Stimulated activated memory B cell treated with anti-CD40 and anti-IgM and Interleukin-4, amounts not matched to agents 10 μg/mL and 1 μg/mL and 100 μg/mL, for 72 hours (primary cell): ENCODE measurements at regions not wholly inside any gene's neighbourhood (a gene's known extent, or its start where the extent isn't known, plus 50 kb on each side); places are given as distances from the start of the nearest gene placed in this dataset.
A peak's percentile ranks its signal among the peaks of the same experiment; 100 is the strongest.
"Not testable (repeated sequence)": the region's sequence is repeated elsewhere in the genome, so short reads cannot be mapped to it uniquely, and the experiment has no call there.

Source experiments
- ATAC-seq: fragments of 150-1000 bp; cut with Tn5 transposase; 2 replicates; pipeline ENCODE4 v1.10.0; 2021
- H3K27ac Mint-ChIP-seq: one replicate; pipeline ENCODE4 v1.8.0; 2022; ENCODE audit warnings: mild to moderate bottlenecking, mixed read lengths
- H3K27me3 Mint-ChIP-seq: one replicate; pipeline ENCODE4 v1.8.0; 2022; ENCODE audit warnings: mixed read lengths
- H3K36me3 Mint-ChIP-seq: one replicate; pipeline ENCODE4 v1.8.0; 2022; ENCODE audit warnings: mixed read lengths
- H3K4me1 Mint-ChIP-seq: one replicate; pipeline ENCODE4 v1.8.0; 2022; ENCODE audit warnings: mixed read lengths
- H3K4me3 Mint-ChIP-seq: one replicate; pipeline ENCODE4 v1.8.0; 2022; ENCODE audit warnings: mild to moderate bottlenecking, moderate library complexity, mixed read lengths
- H3K9me3 Mint-ChIP-seq: one replicate; pipeline ENCODE4 v1.8.0; 2022; ENCODE audit warnings: mixed read lengths

DNA sequence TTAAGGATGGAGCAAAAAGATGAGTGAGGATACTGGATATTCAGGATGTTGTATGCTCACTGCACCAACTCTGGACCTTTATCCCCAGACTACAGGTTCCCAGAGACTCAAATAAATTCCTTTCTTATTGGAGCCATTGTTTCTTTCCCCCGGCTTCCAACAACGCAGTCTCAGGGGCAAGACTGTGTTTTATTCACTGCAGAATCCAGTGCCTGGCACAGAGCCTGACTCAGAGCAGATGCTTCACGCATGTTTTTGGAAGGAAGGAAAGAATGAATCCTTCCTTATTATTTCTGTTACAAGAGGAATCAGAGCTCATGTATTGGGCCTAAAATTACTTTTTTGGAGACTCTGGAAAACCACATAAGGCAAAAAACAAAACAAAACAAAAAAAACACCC, 96.0 kb upstream of the VGLL4 start:
- ATAC-seq: no peak

DNA sequence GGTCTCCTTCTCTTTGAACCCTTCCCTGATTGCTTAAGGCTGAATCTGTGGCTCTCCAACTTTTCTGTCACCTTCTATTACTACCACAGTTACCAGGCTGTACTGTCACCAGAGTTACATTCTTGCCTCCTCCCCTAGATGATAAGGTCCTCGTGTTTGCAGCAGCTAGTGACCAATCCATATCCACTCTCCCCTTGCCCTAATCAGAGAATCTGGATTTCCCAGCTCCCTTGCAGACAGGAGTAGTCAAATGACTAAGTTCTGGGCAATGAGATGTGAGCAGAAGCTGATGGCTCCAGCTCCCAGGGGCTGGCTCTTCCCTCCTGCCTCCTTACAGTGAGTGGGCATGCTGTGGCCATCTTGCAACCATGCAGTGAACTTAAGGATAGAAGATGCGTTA, 95.4 kb upstream of the VGLL4 start:
- no peaks in the 10 kb centered on the region for H3K36me3 Mint-ChIP-seq
- no peak for ATAC-seq
- H3K27ac Mint-ChIP-seq: no peak overlapping the region
- peaks cover 8% of the 10 kb centered on the region for H3K4me1 Mint-ChIP-seq
- H3K27me3 Mint-ChIP-seq: no peaks in the 10 kb centered on the region
- no peak overlapping the region for H3K4me3 Mint-ChIP-seq
- H3K9me3 Mint-ChIP-seq: no peaks in the 10 kb centered on the region

More for the DNA sequence above, 96.0 kb upstream of the VGLL4 start:
- Mint-ChIP-seq H3K4me3 (no peak overlapping the region), H3K9me3 (no peaks in the 10 kb centered on the region), H3K36me3 (no peaks in the 10 kb centered on the region), H3K4me1 (peaks cover 8% of the 10 kb centered on the region), H3K27me3 (no peaks in the 10 kb centered on the region), H3K27ac (no peak overlapping the region)

DNA sequence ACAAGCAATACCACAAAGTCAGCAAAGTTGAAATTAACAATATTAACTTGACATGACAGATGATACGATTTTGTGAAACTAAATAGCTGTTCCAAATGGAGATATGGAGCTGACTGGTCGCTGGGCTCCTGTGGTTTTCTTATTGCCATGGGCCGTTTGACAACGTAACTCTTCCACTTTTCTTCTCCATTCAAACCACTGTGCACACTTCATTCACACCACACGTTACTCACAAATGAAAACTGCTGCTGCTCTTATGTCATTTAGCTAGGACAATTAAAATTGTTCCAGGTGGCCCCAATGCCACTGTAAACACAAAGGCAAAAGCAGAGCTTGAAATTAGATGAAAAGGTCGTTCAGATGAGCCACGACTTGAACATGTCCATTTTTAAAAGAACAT, 94.0 kb upstream of the VGLL4 start:
- H3K4me3 Mint-ChIP-seq: no peak overlapping the region
- peaks cover 8% of the 10 kb centered on the region for H3K4me1 Mint-ChIP-seq
- no peak for ATAC-seq
- no peaks in the 10 kb centered on the region for H3K27me3 Mint-ChIP-seq
- no peak overlapping the region for H3K27ac Mint-ChIP-seq
- no peaks in the 10 kb centered on the region for H3K9me3 Mint-ChIP-seq
- H3K36me3 Mint-ChIP-seq: no peaks in the 10 kb centered on the region

DNA sequence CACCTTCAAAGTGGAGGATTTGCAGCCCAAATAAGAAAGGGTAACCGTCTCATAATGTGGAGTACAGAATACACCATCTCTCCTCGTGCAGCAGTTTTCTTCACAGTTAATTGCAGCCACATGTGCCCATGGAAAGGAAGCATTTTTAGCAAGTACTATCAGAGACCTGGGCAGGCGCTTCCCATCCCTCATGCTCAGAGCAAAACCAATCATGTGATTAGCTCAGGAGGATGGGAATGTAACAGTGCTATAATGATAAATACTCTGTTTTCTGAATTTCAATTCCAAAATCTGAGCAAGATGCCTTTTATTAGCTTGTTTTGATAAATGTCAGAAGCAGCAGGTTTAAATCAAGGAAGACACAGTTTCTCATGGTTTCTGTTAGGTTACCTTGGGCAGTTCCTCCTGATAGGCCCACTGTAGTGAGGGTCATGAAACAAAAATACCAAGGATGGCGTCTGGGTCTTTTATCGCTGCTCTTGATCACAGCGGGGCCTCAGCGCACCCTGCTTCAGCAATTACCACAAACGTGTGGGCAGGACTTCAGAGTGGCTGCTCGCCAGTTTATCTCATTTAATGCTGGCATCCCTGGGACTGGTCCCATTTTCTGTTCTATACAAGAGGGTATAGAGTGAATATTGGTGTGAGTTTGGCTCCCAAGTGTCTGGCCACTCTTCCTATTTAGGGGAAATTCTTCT, 92.6 kb upstream of the VGLL4 start:
- Mint-ChIP-seq H3K4me3 (no peak overlapping the region), H3K9me3 (no peaks in the 10 kb centered on the region), H3K27me3 (no peaks in the 10 kb centered on the region), H3K36me3 (no peaks in the 10 kb centered on the region), H3K4me1 (peaks cover 8% of the 10 kb centered on the region), H3K27ac (no peak overlapping the region)
- ATAC-seq: no peak

DNA sequence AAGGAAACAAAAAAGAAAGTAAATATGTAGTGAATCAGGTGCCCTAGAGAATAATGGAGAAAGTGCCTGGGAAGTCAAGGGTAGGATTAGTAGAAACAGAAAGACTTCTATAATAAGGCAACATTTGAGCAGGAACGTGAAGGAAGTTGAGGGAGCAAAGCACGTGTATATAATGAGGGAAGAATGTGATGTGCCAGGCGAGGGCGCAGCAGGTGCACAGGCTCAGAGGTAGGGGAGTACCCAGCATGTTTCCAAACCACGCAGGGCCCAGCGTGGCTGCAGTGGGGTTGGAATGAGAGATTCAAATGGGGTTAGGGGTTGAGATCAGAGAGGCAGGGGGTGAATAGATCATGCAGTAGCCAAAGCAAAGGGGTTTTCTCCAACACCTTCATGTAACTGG, 91.9 kb upstream of the VGLL4 start:
- no peak overlapping the region for H3K27ac Mint-ChIP-seq
- H3K4me1 Mint-ChIP-seq: peaks cover 8% of the 10 kb centered on the region
- H3K4me3 Mint-ChIP-seq: no peak overlapping the region
- H3K27me3 Mint-ChIP-seq: no peaks in the 10 kb centered on the region
- ATAC-seq: no peak
- no peaks in the 10 kb centered on the region for H3K36me3 Mint-ChIP-seq
- H3K9me3 Mint-ChIP-seq: no peaks in the 10 kb centered on the region

DNA sequence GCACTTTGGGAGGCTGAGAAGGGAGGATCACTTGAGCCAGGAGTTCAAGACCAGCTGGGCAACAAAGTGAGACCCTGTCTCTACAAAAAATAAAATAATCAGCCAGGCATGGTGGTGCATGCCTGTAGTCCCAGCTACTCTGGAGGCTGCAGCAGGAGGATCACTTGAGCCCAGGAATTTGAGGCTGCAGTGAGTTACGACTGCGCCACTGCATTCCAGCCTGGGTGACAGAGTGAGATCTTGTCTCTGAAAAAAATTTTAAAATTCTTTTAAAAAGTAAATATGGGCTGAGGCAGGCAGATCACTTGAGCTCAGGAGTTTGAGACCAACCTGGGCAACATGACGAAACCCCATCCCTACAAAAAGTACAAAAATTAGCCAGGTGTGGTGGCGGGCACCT, 91.4 kb upstream of the VGLL4 start:
- not testable (repeated sequence) for H3K4me1 Mint-ChIP-seq, H3K9me3 Mint-ChIP-seq

DNA sequence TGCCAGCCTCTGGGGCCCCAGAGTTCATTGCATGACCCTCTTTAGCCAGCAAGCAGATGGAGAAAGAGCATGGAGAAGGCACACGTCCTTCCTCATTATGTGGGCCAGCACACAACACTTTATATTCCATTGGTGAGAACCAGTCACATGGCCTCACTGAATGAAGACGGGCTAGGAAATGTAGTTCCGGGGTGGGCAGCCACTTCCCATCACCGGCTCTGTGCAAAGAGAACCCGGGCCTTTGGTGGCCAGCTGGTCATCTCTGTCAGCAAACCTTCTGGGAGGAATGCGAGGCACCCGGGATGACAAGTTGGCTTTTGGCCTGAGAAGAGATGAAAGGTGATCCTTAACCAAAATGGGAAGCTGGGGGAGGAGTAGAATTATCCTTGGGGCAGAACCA, 90.2 kb upstream of the VGLL4 start:
- Mint-ChIP-seq H3K4me1 (peaks cover 8% of the 10 kb centered on the region), H3K4me3 (no peak overlapping the region), H3K27me3 (no peaks in the 10 kb centered on the region), H3K36me3 (no peaks in the 10 kb centered on the region), H3K9me3 (no peaks in the 10 kb centered on the region), H3K27ac (no peak overlapping the region)
- ATAC-seq: no peak

More for the DNA sequence above, 91.4 kb upstream of the VGLL4 start:
- not testable (repeated sequence) for H3K4me3 Mint-ChIP-seq, ATAC-seq, H3K27ac Mint-ChIP-seq, H3K27me3 Mint-ChIP-seq, H3K36me3 Mint-ChIP-seq

DNA sequence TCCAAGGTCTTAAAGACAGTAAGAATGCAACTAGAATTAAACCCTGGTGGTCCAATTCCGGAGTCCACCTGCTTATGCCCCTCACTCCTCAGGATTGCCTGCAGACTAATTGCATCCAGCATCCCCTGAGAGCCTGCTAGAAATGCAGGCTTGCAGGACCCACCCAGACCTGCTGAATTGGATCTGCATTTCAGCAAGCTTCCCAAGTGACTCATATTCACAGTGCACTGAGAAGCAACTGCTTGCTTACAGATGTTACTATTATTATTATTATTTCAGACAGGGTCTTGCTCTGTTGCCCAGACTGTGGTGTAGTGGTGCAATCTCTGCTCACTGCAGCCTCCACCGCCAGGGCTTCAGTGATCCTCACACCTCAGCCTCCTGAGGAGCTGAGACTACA, 83.5 kb upstream of the VGLL4 start:
- no peak for ATAC-seq
- no peak overlapping the region for H3K27ac Mint-ChIP-seq
- H3K27me3 Mint-ChIP-seq: no peaks in the 10 kb centered on the region
- no peaks in the 10 kb centered on the region for H3K9me3 Mint-ChIP-seq
- no peak overlapping the region for H3K4me3 Mint-ChIP-seq
- peaks cover 12% of the 10 kb centered on the region for H3K4me1 Mint-ChIP-seq
- H3K36me3 Mint-ChIP-seq: no peaks in the 10 kb centered on the region

DNA sequence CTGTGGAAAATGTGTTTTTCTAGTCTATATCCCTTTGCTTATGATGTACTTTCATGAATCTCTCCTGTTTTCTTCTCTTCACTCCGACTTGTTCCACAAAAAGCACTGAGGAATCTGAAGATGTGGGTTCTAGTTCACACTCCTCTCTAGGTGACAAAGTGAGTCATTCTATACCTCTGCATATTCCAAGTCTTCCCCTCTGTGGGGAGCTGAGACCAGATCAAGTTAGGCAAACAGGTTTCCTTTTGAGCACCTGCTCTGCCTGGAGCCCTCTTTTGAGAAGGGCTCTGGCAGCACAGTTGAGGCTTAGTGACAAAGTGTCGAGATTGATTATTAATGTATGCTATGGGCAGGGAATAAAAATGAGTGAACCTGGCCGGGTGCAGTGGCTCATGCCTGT, 82.4 kb upstream of the VGLL4 start:
- peaks cover 12% of the 10 kb centered on the region for H3K4me1 Mint-ChIP-seq
- no peak overlapping the region for H3K27ac Mint-ChIP-seq
- no peaks in the 10 kb centered on the region for H3K36me3 Mint-ChIP-seq
- no peaks in the 10 kb centered on the region for H3K9me3 Mint-ChIP-seq
- no peaks in the 10 kb centered on the region for H3K27me3 Mint-ChIP-seq
- no peak overlapping the region for H3K4me3 Mint-ChIP-seq
- ATAC-seq: no peak

DNA sequence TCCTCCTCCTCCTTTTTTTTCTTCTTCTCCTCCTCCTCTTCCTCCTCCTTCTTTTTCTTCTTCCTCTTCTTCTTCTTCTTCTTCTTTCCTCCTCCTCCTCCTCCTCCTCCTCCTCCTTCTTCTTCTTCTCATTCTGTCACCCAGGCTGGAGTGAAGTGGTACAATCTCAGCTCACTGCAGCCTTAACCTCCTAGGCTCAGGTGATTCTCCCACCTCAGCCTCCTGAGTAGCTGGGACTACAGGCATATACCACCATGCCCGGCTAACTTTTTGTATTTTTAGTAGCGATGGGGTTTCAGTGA, 81.6 kb upstream of the VGLL4 start:
- Mint-ChIP-seq H3K4me3 (peak overlapping the region; percentile 74), H3K27ac (peak overlapping the region; percentile 68), H3K4me1 (peaks cover 18% of the 10 kb centered on the region)
- not testable (repeated sequence) for H3K9me3 Mint-ChIP-seq, ATAC-seq, H3K36me3 Mint-ChIP-seq, H3K27me3 Mint-ChIP-seq

DNA sequence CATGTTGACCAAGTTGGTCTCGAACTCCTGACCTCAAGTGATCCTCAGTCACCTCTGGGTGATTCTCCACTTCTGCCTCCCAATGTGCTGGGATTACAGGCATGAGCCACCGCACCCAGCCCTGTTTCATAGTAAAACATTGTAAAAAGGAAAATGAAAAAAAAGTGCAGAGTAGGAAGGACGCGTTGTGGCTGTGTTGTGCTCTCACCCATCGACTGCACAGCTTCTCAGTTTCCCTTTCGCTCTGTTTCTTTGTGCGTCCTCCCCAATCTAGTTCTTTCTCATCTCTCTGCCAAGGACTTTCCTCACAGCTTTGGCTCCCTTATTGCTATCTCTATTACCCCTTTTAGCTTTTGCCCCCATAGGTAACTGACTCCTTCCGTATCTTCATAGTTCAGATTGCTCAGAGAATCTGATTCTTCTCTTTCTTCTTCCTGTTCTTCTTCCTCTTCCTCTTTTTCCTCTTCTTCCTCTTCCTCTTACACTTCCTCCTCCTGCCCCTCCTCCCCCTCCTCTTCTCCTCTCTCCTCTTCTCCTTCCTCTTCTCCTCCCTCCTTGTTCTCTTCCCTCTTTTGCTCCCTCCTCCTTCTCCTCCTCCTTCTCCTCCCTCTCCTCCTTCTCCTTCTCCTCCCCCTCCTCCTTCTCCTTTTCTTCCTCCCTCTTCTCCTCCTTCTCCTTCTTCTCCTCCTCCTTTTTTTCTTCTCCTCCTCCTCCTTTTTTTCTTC, 81.1 kb upstream of the VGLL4 start:
- Mint-ChIP-seq H3K9me3 (no peaks in the 10 kb centered on the region), H3K36me3 (no peaks in the 10 kb centered on the region), H3K4me3 (peak overlapping the region; percentile 74), H3K27ac (peak overlapping the region; percentile 68), H3K4me1 (peaks cover 20% of the 10 kb centered on the region), H3K27me3 (no peaks in the 10 kb centered on the region)
- peak; percentile 38 for ATAC-seq

DNA sequence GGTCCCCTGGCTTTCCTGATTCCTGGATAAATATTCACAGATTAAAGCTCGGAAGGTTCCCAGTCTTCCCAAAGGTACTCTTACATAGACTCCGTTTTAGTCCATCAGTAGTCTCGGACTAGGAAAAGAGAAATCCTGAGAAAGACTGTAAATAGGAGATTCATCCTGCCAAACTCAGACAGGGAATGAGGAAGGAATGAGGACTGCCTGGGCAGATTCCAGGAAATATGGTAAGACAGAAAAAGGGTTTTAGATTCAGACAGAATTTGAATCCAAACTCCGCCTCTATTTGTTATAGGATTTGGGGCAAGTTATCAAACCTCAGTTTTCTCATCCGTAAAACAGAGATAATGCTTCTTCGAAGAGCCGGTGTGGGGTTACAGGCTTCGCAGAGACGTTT, 77.8 kb upstream of the VGLL4 start:
- Mint-ChIP-seq H3K36me3 (no peaks in the 10 kb centered on the region), H3K27me3 (no peaks in the 10 kb centered on the region), H3K4me3 (no peak overlapping the region), H3K27ac (peak overlapping the region; percentile 82), H3K4me1 (peaks cover 34% of the 10 kb centered on the region), H3K9me3 (no peaks in the 10 kb centered on the region)
- ATAC-seq: no peak

DNA sequence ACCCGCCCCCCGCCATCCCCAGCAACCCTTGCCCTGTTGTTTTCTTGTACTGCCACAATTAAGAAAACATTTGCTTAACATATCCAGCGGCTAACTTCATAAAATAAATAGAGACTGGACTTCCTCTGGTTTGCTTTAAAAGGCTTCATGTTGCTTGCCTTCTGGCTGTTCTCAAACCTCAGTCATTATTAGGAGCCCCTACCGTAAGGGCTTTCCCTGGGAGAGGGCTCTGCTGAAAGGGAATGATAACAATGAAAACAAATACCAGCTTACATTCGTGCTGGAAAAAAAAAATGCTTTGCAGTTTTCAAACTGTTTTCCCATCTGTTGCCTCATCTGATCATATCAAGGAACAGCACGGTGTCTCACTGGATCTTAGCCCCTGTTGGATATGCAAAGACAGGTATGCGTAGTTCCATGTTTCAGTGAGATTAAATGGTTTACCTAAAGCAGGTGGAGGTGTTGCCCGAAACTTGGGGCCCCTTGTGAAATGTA, 77.2 kb upstream of the VGLL4 start:
- no peak for ATAC-seq
- H3K27ac Mint-ChIP-seq: peak overlapping the region; percentile 82
- peaks cover 35% of the 10 kb centered on the region for H3K4me1 Mint-ChIP-seq
- no peaks in the 10 kb centered on the region for H3K27me3 Mint-ChIP-seq
- no peaks in the 10 kb centered on the region for H3K36me3 Mint-ChIP-seq
- H3K9me3 Mint-ChIP-seq: no peaks in the 10 kb centered on the region
- H3K4me3 Mint-ChIP-seq: peak overlapping the region; percentile 88

DNA sequence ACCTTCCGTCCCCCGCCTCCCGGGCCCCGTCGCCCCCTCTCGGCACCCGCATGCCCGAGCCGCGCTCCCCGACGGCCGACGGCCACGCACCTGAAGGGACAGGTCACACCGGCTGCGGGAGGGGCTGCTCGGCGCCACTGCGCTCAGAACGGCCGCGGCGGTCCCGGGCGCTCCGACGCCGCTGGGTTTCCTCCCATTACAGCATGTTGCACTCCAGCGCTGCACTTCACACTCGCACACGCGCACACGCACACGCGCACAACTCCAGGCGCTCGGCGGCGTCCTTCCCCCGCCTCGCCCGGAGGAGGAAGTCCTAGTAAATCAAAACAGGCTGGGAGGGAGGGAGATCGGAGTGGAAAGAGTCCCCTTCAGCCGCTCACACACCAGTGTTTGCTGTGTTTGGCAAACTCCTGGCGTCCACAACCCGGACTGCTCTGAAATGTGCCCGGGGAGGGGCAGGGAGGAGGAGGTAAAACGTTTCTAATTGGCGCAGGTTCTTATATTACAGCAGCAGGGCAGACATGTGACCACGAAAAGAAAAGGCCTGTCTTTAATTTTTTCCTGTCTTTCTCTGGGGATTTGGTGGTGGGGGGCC, 76.7 kb upstream of the VGLL4 start:
- Mint-ChIP-seq H3K4me3 (peak overlapping the region; percentile 88), H3K9me3 (no peaks in the 10 kb centered on the region), H3K27ac (peak overlapping the region; percentile 82), H3K4me1 (peaks cover 33% of the 10 kb centered on the region), H3K36me3 (no peaks in the 10 kb centered on the region), H3K27me3 (no peaks in the 10 kb centered on the region)
- ATAC-seq: peak; percentile 64

DNA sequence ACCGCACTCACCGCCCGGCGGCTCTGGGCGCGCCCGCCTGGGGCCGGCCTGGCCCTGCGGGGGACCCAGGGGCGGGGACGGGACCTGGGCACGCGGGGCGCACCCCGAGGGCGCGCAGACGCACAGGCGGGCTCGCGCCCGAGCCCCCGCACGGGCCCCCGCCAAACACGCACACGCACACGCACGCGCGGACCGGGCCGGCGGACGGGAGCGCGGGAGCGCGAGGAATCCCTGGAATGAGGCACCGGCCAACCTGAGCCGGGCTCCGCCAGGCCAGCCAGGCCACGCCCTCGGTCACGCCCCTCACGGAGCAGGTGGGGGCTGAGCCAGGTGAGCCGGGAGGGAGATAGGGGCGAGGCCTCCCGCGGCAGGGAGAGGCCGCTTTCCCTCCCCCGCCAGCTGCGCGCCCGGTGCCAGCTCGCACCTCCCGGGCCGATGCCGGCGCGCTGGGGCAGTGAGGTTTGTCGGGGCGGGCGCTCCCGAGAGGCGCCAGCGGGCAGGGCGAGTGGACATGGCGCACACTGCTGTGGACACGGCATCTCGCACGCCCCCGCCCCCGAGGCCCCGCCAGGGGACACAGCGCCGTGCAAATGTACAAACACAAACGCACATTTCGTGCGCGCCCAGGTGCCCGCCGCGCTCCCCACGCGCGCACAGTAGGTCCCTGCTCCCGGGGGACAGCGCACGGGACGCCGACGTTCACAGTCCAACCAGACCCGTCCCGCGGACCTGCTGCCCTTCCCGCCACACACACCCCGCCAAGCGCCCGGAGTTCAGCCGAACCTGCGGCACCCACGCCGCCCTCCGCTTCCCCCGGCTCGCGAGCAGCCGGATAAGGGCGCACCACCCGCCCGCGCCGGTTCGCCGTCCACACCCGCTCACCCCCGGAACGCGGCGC, 75.9 kb upstream of the VGLL4 start:
- Mint-ChIP-seq H3K36me3 (no peaks in the 10 kb centered on the region), H3K4me1 (peaks cover 25% of the 10 kb centered on the region), H3K27me3 (no peaks in the 10 kb centered on the region), H3K27ac (peak overlapping the region; percentile 82), H3K9me3 (no peaks in the 10 kb centered on the region), H3K4me3 (peak overlapping the region; percentile 88)
- peak; percentile 93 for ATAC-seq
